Astrocyte of the hippocampus (primary cell): ENCODE measurements at regions not wholly inside any gene's neighbourhood (a gene's known extent, or its start where the extent isn't known, plus 50 kb on each side); places are given as distances from the start of the nearest gene placed in this dataset.

Experiments used
- DNase-seq: peaks from one replicate; pipeline ENCODE4 v3.0.0; 2011; ENCODE audit warnings: low read depth, low spot score

DNA sequence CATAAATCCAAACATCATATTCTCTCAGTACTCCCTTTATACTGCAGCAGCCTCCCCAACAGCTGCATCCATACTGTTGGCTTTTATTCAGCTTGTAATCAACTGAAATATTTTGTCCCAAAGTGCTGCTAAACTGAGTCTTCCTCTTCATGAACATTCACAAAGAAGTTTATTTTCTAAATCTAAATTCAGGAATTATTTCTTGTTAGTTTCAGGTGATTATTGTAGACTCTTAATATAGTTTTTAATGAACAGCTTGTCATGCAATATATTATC, 269.3 kb upstream of the UBE2E2 start:
- no peak for DNase-seq

DNA sequence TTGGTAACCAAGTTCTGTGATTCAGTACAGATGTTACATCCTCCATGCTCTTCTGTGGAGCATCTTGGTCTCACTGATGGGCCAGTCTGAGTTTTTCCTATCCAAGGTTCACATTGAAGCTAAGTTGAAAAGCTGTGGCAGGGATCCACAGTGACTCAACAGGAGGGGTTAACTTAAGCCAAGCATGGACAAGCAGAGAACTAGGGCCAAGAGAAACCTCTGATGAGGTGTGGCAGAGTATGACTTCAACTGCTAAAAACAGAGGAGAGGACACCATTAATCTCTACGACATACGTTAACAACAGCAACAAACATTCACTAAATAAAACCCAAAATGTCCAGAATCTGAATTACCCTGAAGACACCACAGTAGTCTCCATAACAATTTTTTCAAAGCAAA, 268.1 kb upstream of the UBE2E2 start:
- DNase-seq, result peak; percentile 8

DNA sequence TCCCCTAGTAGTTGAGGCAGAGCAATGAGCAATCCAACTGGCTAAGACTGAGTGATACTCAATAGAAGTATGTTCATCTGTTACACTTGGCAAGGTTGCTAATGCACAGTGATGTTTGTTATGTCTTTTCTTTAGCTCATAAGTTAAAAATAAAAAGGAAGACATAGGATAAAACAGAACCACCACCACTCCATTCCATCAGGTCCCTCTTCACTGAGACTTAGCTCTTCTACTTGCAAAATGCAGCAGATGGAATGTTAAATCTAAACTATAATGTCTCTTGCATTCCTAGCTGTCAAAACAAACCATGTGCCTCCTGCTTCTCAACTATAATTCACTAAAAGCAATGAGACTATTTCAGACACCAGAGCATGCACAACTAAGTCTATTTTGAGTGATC, 265.6 kb upstream of the UBE2E2 start:
- no peak for DNase-seq

DNA sequence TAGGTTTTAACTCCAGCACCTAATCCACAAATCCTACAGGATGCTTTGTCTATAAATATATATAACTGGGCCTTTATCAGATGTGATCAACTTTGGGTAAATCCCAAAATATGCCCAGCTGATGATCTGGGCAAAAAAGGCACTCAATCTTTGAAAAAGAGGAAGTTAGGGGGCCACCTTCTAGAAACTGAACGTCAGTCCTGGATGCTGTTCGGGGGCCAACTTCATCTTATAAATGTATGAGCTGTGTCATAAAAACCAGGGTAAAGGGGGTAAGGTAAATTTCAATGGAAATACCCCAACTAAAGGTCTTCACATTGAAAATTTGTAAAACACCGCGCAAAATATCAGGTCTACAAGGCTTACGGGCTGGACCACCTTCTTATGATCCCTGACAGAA, 264.4 kb upstream of the UBE2E2 start:
- no peak for DNase-seq

DNA sequence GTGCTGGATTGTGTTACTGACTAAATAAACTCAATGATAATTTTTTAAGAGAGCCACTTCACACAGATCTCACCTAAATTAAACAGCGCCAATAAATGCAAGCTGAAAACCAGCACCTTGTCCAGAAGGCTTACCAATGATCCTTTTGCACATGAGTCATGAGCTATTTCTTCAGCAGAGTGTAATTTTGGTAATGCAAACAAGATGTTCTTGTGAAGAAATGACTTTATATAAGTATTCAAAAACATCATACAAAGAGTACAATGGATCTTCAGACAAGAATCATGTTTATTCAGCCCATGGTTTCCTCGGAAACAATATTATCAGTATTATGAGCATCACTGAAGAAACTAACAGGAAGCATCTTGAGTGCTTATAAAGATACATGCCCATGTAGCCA, 263.8 kb upstream of the UBE2E2 start:
- no peak for DNase-seq

DNA sequence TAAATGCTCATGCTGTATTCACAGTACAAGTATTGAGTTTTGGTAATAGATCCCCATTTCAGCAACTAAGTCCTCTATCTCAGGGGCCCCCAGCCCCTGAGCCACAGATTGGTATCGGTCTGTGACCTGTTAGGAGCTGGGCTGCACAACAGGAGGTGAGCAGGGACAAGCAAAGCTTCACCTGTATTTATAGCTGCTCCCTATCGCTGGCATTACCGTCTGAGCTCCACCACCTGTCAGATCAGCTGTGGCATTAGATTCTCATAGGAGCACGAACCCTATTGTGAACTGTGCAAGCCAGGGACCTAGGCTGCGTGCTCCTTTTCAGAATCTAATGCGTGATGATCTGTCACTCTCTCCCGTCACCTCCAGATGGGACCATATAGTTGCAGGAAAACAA, 262.8 kb upstream of the UBE2E2 start:
- DNase-seq, result no peak

DNA sequence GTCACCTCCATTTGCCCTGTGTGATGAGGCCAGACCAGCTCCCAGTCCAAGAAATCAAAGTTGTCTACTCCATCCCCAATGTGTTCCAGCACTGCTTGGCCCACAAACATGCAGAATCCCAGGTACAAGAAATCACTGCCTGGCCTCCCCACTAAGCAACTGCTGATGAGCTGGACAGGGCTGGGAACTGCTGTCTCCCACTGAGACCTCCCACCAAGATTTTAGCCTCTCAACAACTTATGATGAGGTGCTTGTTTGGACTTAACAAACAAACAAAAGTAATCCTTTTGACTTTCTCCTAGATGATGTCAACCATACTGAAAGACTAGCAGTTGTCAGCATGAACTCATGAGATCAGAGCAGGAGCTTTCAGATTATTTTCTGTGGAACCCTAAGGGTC, 260.1 kb upstream of the UBE2E2 start:
- DNase-seq, result no peak

DNA sequence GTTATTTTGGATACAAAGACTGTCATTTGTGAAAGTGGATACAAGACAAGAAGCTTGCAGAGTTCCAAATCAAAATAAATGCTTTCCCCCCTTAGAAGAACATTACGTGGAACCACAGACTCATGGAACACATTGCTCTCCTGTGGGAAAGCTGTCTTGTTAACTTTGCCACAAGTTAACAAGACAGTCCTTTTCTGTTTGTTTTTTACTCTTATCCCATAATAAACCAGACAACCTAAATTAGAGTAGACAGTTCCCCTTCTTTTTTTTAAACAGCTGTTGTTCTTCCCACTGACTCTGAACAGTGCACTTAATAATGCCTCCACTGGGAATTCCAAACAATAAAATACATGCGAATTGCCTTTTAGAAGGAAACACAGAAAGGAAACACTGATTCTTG, 255.3 kb upstream of the UBE2E2 start:
- DNase-seq, result no peak

DNA sequence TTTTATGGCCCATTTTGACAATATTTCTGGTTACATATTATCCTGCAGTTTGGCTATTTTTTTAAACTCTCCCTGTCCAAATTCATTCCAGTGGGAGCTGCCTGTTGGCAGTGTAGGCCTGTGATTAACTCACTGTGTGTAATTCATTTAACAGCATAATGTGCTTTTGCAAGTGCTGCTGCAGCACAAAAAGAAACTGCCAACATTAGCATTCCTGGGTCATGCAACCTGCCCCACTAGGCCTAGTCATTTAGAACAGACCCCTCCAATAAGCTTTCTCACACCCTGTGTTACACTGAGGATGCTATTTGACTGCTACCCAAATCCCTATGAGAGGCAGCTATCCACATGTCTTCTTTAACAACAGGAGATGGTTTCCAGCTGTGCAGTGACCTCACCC, 251.2 kb upstream of the UBE2E2 start:
- no peak for DNase-seq

DNA sequence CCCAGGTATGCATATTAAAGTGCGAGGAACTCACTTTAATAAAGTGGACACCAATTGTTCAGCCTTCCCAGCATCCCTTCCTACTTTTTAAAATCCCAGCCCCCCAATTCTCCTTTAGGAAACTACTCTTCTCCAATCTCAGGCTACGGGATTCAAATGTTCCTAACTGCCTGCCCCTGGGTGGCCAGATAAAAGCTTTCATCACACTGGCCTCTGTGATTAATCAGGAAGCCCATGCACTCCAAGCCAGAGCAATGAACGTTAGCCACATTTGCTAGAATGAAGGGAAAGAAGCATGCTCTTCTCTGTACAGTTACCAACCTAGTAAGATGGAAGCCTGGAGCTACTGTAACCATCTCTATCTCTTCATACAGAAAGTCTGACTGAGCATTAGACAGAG, 250.3 kb upstream of the UBE2E2 start:
- no peak for DNase-seq

DNA sequence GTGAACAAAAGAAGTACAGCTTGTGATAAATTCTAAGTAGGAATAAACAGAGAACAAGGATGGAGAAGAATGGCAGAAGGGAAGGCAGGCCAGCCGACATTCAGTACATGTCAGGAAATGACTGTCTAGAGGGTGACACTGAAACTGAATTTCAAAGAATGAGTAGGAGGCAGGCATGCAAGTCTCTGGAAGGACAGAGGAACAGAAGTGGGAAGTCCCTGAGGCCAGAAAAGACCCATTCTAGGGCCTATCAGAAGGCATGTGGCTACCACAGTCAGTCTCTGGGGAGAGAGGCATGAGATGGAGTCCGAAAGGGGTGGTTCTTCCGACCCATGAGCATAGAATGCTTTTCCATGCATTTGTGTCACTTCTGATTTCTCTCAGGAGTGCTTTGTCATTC, 243.5 kb upstream of the UBE2E2 start:
- no peak for DNase-seq

DNA sequence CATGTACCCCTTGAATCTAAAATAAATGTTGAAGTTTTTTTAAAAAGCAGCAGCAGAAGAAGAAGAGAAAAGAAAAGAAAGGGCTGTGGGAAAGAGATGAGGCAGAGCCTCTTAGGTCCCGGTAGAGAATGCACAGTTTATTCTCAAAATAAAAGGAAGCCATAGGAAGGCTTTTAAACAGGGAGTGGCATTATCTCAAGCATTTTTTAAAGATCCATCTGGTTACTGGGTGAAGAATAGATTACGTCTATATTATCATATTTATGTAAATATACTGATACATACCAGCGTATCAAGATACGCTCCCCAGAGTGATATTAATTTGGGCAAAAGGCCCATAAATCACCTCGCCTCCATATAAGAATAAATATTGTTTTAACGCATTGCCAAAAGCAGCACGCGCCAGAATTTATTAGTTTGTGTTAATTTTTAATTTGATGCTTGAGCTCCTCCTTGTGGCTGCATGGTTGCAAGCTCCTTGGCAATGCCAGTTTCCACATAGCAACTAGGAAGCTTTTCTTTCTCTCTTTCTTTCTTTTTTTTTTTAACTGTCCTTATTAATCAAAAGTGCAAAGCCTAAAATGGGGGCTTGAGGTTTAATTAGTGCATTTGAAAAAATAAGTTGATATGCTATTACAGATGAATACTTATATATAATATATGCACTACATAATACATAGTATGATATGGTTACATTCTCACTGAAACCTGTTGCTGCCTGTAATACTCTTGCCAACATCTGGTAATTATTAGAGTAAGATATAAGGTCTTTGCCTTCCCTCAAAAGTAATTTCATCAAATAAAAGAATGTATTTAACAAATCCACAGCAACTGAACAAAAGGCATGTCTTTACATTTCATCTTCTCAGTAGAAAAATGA, 242.8 kb upstream of the UBE2E2 start:
- peak; percentile 62 for DNase-seq

DNA sequence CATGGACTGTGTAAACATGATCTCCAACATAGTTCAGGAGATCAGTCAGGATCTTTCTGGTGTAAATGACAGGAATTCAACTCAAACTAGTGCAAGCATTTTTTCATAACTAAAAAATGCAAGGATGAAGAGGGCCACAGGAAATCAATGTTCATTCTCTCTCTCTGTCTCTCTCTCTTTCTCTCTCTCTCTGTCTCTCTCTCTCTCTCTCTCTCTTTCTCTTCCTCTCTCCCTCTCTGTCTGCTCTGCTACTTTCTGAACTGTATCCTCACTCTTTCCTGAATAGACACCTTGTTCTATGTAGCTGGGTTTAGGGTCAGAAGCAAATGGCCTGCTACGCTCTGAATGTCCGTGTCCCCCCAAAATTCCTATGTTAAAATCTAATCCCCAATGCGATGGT, 240.9 kb upstream of the UBE2E2 start:
- no peak for DNase-seq

DNA sequence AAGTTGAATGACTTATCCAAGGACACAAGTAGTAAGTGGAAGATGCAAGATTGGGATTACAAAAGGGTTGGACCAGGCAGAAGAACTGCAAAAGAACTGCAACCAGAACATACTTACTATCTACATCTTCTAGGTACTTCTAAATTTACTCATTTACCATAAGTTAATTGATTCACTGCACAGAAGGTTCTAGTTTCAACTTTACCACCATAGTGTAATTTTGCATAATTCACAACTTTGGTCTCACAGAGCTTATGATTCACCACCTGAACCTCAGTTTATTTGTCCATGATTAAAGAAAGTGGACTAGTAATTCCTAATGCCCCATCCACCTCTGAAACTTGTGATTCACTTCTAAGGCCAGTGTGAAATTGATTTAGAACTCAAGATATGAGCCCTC, 236.8 kb upstream of the UBE2E2 start:
- DNase-seq, result no peak

DNA sequence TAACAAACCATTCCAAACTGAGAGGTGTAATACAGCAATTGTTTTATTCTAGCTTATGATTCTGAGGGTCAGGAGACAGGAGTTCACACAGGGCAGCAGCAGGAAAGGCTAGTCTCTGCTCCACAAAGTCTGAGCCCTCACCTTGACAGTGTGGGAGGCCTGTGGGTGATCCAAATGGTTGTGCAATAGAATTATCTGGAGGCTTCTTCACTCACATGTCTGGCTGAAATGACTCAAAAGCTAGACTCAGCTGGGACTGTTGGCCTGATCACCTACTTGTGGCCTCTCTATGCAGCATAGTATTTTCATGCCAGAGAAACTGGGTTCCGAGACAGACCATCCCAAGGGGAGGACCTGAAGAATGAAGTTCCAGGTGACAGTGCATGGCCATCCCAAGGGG, 233.9 kb upstream of the UBE2E2 start:
- DNase-seq, result no peak

DNA sequence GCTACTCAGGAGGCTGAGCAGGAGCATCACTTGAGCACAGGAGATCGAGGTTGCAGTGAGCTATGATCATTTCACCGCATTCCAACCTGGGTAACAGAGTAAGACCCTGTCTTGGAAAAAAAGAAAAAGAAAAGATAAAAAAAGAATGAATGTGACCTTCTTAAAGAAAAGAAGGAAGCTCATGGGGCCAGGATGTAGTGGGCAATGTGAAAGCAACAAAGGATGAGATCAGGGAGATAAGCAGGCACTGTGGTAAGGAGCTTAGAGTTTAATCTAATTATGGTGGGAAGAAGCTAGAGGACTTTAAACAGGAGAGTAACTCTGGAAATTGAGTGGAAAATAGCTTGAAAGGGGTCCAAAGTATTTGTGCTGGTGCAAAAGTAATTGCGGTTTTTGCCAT, 231.6 kb upstream of the UBE2E2 start:
- no peak for DNase-seq

DNA sequence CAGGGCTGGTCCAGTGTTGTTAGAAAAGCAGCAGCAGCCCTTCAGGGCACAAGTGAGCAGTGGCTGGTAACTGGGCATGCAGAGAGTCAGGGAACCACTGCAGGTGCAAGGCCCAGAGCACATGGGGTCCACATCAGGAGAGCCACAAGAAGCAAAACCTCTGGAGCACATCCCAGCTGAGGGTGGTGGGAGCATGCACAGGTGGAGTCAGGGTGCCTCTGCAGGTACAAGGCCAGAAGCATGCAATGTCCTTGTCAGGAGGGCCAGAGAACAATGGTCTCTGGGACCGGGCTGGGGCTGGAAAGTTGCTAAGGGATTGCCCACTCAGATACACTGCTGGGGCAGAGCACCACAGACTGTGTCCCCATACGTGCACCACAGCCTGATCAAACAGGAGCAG, 226.1 kb upstream of the UBE2E2 start:
- DNase-seq, result no peak

DNA sequence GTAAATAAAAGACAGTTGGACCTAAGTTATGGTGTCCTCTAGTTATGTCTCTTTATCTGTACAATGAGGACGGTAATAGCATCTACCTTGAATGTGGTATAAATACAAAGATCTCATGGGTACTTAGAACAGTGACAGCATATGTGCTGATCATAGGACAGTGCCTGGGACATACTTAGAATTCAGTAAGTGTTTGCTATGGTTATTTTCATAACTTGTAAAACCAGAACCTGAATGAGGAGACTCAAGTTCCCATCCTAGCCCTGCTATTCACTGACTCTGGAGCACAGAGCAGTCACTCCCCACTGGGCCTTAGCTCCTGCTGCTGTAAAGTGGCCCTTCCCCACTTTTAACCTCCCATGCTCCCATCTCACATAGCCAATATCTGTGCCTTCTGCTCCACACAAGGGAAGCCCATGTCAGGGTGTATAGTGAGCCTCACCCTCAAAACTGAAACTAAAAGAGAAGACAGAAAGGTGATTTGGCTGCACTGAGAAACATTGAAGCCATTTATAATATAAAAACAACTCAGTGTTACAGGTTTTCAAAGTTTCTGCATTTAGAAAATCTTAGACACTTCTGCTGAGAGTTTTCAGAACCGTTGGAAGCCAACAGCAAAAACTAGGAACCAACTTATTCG, 225.4 kb upstream of the UBE2E2 start:
- no peak for DNase-seq

DNA sequence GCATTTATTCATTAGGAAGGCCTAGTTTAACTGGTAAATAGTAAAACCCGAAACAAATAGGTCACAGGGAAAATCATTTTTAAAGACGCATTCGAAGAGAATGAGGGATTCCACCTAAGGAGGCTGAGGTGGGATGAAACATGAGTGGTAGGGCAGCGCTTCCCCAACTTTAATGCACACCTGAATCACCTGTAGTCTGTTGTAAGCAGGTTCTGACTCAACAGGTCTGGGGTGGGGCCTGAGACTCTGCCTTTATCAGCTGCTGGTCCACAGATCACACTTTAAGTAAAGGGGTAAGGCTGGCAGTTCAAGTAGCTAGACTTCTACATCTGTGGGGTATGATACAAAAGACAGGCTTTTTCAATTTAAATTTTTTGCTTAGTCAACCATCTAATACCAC, 223.5 kb upstream of the UBE2E2 start:
- no peak for DNase-seq

DNA sequence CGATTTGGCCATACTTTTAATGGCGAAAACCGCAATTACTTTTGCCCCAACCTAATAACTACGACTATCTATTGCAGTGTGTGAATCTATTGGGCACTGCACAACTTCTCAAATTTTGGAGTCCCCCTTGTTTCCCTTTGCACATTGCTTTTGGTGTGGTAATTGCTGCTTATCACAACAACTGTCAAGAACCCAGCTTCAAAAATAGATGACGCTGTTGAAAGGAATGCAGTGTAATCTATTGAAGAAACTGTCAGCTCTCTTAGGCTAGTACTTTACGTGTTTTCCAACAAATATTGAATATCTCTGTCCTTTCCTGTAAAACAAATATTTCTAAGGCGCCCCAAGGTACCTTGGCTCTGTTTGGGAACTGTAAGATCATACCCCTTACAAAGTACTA, 222.8 kb upstream of the UBE2E2 start:
- DNase-seq, result peak; percentile 50

DNA sequence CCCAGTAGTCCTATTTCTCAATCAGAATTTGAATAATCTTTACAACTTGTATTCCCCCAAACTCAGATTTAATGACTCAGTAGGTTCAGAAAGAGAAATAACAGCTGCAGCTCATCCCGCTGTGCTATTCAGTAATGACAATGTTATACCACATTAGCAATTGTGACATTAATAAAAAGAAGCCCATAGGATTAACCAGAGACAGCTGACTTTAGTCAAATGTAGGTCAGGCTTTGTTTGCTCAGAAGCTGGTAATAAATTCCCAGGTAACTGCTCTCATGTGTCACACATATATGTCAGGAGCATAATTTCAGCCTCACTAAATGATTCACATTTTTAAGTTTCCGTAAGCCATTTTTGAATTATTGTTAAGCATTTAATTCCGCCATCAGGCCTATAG, 222.0 kb upstream of the UBE2E2 start:
- no peak for DNase-seq

DNA sequence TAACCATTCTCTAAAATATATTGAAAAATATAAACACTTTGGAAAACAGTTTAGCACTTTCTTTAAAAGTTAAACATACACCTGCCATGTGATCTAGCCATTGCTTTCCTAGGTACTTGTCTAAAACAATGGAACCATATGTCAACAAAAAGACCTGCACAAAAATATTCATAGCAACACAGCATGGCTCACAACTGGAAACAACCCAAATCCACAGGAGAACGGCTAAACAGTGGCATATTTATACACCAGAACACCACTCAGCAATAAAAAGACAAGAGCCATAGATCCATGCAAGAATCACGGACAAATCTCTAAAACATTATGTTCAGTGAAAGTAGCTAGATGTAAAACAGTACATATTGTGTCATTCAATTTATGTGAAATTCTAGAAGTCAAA, 221.3 kb upstream of the UBE2E2 start:
- DNase-seq, result no peak

DNA sequence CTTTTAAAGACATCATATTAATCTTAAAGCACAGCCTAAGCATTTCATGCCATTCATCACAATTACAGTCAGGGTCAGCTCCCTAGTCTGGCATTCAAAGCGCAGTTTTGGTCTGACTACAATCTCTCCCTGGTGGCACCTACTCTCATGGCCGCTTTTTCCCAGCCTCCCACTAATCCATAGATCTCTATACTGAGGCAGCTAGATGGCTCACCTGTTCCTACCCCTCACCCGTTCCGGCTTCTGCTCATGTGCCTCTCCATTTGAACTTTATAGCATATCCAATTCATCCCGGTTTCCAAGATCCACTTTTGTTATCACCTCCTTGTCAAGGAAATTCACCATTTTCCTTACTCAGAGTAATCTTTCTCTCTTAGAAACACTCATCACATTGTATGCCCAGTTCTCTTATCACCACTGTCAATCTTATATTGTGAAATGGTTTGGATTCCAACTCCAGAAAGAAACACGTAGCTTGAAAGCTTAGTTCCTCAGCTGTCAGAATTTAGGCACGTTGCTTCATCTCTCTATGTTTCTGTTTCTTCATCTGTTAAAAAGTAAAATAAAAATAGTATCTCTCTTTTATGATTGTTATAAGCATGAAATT, 220.0 kb upstream of the UBE2E2 start:
- no peak for DNase-seq
